Cerebellar cortex (tissue), 1 donor: ENCODE measurements at regions not wholly inside any gene's neighbourhood (a gene's known extent, or its start where the extent isn't known, plus 50 kb on each side); places are given as distances from the start of the nearest gene placed in this dataset.

Source experiments
- DNase-seq: peaks from one replicate; pipeline ENCODE4 v3.0.0-alpha.2; 2015; ENCODE audit warnings: low spot score

DNA sequence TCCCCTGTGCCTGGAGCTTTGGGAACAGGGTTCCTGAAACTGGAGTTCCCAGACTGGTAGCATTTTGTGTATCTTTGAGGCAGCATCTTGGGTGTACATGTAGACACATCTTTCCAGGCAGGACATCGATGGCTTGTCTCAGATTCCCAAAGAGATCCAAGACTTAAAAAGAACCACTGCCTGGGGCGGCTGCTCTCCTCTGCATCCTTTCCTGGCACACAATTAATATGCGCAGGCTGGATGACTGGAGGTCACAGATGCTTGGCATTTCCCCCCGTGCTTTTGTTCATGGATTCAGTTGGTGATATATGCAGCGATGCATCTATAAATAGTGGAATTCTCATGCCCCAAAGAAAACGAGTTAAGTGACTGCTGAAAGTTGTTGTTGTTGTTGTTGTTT lies 80.5 kb downstream of the CLDN34 start:
- DNase-seq: no peak

DNA sequence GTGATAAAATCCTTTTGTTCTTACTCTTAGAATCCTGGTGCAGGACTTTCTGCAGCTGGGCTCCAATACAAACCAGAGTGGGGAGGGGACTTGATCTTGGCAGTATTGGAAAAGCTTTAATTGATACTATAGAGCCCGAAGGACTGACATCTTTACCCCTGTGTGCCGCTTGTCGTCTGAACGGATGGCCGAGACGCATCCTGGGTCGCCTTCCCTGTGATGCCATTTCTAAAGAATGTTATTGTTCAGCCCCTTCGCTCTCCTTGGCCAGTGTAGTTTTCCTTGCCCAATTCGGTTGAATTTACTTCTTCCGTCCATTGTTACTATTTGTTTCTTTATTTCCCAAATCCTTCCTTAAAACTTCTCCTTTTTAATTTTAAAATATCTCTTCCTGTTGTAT lies 80.9 kb downstream of the CLDN34 start:
- no peak for DNase-seq

DNA sequence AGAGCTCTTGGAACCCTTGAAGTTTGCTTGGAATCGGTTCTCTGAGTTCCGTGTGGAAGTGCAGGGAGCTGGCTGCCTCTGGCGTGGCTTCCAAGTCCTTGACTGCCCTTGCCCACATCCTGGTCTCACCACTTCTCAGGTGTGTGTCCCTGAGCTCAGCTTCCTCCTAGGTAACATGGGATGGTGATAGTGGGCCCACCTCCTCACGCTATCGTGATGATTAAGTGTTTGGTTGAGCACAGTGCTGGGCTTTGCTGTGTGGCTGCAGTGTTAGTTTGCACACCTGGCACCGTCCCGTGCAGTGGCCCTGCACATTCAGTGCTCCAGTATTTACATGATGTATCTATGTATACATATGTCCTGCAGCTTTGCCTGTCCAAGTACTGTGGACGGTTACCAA lies 81.5 kb downstream of the CLDN34 start:
- DNase-seq: no peak

DNA sequence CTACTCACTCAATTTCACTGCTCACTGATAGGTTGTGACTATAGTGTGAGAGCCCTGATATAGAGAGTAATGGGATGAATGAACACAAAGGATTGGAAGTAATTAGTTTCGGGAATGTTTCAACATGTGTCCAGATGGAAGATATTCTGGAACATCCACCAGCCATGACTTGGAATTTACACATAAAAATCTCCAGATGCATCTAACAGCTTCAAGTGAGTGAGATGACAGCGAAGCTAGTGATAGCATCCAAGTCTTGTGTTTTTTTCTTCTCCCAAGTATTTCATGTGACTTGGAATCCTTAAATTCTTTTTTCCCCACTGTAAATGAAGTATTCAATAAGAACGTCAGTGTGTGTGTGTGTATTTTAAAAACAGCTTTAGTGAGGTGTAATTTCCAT lies 82.1 kb downstream of the CLDN34 start:
- no peak for DNase-seq

DNA sequence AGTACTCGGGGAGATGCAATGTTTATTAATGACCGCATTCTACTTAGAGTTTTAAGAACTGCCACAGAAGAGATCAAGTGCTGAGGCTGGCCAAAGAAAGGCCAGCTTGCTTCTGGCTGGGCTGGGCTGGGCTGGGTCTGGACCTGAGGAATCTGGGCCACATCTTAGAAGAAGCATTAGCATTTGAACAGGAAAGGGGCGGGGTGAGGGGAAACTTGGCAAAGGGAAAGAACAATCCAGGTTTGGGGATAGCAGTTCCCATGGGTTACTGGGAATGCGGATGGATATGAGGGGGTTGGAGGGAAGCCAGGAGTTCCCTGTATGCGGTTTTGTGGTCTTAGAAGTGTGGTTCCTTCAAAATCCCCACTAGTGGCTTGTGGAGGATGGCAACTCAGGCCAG lies 83.3 kb downstream of the CLDN34 start:
- no peak for DNase-seq

DNA sequence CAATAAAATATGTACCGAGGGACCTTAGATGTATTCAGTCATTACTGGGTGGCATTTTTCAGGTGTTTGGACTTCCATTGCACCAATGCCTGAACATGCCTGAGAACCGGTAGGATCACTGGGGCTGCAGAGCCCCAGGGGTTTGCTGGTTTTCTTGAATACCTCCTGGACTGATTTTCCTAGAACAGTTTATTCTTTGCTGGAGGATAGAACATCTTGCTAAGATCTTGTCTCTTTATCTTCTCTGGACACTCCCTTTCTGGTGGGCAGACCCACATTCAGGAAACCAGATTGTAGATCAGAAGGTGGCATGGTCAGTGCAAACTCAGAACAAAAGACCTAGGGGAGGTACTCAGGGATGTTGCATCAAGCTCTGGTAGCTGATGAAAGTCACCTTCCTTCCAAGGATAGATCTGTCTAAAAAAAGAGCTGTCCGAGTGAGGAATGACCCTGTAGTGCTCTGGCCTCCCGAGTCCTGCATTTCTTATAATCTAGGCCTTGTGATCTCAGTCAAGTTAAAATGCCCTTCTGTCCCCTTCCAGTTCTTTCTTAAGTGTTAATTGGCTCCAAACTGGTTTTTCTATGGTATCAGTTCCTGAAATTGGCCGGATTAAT lies 84.8 kb downstream of the CLDN34 start:
- no peak for DNase-seq

DNA sequence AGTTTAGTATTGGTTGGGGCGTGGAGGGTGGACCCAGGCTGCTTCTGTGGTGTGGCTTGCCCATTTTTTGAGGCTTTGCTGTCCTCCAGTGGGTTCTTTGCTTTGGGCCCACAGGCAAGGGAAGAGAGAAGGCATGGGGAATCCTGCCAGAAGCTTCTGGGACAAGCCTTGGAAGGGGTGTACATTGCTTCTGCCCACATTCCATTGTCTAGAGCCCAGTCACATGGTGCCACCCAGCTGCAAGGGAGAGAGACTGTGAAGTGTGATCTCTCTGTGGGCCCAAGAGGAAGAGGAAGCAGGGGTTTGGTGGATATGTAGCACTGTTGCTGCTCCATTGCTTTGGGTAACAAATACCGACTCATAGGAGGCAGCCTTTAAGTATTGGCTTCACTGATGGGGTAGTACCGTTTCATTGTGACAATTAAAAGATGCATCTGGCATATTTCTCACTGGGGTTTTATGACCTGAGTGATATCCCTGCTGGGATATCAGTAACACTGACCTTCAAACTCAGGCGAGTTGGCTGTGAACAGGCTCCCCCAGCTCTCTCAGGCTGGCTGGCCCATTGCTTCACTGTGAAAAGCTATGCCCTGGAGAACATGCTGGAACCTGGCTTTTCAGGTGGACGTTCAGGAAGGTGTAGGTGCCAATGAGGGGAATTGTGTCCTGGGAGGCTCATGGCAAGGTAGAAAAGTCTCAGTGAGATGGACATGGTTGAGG lies 85.9 kb downstream of the CLDN34 start:
- no peak for DNase-seq

DNA sequence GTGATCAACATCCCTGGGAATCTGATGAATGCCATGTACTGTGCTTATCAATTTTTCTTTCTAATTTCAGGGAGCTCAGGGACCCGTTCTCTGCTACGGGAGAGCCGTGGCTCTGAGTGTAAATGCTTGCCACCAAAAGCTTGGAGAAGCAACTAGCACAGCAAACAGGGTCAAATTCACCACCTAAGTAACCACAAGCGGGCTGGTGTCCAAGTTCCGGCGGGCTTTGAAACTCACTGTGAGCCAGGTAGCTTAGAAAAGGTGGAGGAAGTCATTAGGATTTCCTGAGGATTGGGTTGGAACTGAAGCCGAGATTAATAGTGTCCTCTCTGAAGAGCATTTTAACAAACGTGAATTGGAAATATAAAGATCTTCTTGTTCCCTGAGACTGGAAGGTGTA lies 87.2 kb downstream of the CLDN34 start:
- no peak for DNase-seq

DNA sequence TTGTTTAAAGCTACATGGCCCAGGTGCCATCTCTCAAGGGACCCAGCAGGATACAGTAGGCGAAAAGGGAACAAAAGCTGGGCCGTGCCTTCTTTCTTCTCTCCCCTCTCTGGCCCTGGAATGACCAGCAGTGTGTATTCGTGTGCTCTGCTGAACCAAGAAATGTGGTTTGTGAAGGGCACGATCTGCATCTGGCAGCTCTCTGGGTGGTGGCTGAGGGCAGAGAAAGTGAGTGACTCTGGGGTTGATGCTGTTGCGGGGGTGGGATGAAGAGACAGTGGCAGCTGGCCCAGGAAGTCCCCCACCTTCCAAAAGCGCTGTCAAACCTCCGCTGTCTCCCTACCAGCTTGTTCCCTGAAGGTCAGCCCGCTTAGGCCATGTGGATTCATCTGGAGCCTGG lies 88.3 kb downstream of the CLDN34 start:
- no peak for DNase-seq

DNA sequence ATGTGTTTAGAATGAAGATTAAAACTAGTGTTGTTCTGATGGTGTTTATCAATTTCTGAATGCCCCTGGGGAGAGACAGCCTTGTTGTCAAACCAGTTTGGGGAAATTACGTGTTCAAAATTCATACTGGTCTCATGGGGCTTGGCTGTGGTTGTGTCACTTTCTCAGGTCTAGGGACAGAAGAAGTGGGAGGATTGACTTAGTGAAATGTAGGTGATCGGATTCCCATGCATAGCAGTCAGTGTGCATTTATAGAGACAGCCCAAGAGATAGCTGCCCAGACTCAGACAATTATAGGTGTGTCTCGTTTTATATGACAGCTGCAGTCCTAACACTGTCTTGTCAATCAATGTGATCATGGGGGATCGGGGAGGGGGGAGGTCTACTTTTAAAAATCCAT lies 94.4 kb upstream of the CLCN4 start:
- no peak for DNase-seq

DNA sequence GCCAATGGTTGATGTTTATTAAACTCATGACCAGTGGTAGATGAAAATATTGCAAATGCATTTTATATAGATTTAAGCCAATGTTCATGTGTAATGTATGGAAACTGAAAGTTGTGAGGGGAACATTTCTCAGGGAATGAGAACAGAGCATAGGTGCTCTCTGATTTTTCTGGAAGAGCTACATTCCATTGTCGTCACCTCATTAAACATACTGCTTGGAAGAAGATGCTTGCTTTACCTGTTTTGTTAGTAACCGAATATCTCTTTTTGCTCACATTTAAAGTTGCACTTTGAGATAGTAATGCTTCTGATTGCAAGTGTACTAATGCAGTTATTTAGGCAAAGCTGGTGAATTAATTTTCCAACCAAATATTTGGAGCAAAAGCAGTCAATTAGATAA lies 93.8 kb upstream of the CLCN4 start:
- no peak for DNase-seq

DNA sequence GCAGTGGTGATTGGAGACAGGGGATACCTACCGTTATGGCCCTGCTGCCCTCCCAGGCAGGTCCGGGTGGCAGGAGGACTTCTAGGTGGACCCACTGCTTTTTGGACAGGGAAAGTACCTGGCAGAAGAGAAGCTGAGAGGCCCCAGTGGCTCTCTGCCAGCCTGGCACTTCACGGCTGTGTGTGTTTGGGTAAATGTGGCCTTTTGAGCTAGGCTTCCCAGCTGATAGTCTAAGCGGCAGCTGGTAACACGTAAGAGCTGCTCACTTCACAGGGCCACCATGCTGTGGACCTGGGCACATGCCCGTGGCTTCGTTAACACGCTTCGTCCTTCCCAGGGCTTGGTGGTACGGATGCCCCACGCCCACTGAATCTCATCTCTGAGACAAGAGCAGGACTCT lies 92.0 kb upstream of the CLCN4 start:
- DNase-seq: peak; percentile 41

DNA sequence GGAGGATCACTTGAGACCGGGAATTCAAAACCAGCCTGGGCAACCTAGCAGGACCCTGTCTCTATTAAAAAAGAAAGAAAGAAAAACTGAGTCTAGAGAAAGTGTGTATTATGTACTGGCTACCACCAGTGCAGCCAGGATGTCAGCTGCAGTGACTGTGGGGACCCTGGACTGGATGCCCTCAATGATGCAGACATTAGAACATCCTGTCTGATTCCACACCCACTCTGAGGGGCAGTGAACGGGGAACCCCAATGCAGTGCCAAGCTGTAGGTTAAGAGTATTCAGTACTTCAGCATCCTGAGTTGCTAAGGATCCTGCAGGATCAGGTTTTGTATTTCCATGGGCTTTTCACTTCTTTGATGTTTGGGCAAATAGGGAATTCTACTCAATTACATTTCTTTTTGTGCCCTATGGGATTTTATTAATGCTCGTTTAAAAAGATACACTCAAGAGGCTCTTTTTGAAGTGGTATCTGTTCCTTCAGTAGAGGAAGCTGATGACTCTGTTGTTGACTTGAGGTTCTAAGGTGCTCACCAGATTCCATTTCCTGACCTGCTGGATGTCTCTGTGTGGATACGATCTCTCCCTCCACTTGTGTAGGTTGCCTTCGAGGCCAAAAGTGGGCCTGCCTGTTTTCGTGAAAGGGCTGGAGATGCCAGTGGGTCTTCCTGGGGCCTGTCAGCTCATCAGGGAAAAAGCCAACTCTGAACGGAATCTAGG lies 85.9 kb upstream of the CLCN4 start:
- DNase-seq: no peak

DNA sequence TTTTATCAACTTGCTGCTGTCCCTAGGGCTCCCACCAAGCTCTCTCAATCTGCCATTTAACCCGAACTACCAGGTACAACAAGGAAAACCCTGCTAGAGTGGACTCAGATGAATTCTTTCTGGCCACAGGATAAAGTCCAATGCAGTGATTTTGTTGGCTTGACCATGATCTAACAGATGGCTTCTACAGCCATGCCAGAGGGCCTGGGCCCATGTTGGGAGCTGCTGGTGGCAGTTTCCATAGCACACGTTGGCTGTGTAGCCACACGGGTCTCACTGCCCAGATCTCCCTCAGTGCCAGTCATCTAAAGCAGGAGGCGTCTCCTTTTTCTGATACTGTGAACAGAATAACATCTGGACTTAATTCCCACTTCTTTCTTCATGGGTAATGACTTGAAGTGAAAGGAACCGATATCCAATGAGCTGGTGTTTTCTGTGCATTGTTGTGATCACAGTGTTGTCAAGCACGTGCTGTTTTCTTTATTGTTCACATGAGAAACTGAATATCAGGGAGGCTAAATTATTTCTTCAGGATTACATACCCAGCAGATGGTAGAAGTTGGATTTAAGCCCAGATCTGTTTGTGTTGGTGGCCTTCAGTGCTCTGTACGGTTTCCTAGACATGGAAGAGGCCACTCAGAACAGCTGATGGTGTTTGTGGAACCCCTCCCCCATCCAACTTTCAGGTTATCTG lies 85.2 kb upstream of the CLCN4 start:
- peak; percentile 86 for DNase-seq

DNA sequence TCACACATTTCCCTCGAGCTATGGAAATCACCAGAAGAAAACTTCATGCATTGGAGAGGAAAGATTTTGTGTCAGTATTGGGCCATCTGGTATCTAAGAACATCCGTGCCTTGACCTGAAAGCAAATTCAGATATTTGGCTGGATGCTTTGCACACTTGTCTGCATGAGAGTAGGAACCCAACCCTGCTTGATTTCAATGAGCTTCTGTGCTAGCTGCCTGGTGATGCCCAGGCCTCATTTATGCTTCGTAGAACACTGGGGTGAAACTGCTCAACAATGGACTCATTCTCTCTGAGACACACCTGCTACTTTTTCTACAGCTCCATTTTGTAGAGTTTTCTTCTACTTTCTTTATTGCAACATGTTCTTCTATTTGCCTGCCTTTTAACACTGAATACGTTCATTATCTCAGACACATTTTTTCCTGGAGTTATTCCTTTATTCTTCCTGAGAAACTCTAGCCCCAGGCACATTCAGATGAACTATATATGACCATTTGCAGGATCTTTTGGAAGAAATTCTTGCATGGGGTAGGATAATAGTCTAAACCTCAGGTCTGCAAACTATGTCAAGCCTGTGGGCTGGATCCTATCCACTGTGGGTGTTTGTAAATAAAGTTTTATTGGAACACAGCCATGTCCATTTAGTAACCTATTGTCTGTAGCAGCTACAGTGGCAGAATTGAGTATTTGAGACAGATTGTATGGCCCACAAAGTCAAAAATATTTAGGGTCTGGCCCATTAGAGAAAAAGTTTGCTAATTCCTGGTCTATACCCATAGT lies 83.8 kb upstream of the CLCN4 start:
- DNase-seq: peak; percentile 66

DNA sequence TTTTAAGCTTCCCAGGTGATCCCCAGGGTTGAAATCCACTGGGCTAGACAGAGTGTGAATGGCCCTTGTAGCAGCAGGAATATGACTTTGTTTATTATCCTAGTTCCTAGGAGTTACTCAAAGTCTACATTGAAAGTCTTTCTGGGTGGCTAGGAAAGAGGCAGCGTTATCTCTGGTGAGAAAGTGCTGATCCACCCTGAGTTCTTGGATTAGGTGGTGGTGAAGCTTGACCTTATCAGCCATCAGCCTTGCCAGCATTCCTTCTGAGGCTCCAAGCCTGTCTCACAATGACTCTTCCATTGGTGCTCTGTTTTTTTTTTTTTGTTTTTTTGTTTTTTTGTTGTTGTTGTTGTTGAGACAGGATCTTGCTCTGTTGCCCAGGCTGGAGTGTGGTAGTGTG lies 83.1 kb upstream of the CLCN4 start:
- DNase-seq: no peak

DNA sequence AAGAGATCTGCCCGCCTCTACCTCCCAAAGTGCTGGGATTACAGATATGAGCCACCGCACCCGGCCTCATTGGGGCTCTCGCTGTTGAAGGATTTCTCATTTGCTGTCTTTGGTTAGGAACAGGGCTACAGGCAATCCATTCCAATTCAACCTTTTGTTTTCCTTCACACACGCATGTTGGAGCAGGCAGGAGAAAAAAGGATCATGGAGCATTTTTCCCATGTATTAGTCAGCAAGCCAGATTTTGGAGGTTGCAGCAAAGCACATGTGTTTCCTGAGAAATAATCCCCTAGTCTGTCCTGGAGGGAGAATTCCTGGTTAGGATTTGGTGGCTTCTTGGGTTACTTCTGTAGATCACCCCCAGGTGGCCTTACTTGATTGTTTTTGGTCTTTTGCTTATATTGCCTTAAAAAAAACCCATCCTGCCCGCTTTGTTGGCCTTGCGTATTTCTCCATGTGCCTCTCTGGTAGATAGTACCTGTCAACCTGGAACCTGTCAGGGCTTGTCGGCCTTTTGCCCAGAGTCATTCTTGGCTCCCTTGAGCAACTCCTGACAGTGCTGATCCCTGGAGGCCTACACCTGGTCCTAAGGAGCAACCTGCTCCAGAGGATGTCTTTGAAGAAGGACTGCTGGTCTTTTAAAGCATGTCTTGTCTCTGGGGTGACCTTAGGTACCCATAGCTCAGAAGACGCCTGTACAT lies 82.4 kb upstream of the CLCN4 start:
- DNase-seq: no peak

DNA sequence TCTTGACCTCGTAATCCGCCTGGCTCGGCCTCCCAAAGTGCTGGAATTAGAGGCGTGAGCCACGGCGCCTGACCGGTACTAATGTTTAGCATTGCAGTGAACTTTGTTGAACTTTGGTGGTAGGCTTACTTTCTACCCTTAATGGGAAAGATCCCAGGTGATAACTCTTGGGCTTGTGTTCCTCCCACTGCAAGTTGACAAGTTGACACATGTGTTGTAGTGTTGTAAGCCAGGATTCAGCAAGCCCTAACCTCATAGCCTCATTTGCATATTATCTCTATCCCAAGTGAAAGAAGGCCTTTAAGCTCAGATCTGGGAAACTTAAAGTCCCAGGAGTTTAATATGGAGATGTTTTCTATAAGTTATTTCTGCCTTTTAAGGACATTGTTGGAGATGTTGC lies 80.0 kb upstream of the CLCN4 start:
- DNase-seq: no peak

DNA sequence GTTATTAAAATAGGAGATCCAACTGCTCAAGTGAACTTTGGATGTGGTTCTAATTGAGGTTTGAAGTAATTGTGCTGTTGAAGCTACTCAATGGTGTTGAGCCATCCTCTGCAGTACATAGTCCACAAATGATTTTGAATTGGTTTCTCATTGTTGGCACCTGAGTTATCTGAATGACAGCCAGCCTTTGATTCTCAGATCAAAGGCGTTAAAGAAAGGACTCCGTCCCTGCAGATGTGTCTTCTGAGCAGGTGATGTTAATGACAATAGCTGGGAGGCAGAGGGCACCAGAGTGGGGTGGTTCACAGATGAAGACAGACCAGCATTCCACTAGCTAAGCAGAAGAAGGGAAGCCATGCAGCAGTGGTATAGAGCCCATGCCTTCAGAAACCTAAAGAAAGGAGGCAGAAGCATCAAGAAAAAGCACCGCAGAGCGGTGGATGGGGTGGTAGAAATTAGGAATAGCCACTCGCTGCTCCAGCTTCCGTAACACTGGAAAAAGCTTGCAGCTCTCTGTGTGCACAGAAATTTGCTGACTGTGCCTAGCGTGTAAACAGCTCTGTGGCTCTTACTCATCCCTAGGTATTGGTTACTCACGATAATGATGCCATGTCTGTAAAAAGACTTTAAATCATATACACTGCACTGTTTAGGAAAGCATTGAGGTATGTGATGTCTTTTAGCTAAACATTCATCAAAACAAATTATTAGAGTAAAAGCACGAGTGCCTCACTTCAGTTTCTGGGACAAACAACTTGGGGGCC lies 79.2 kb upstream of the CLCN4 start:
- no peak for DNase-seq

DNA sequence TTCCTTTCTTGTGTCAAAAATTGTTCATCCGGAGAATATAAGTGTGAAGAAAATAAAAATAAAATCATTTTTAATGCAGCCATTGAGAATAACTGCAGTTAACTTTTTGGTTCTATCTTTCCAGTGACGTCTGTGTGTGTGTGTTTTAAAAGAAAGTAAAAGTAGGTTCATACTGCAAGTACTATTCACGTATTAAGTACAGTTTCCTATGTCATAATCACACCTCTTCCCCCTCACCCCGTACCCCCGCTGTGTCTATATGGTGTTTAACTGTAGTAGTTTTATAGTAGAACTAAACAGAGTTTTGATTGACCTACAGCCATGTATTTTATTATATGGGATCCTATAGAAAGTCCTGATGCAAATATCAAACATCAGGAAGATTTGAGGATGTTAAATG lies 78.5 kb upstream of the CLCN4 start:
- DNase-seq: no peak

DNA sequence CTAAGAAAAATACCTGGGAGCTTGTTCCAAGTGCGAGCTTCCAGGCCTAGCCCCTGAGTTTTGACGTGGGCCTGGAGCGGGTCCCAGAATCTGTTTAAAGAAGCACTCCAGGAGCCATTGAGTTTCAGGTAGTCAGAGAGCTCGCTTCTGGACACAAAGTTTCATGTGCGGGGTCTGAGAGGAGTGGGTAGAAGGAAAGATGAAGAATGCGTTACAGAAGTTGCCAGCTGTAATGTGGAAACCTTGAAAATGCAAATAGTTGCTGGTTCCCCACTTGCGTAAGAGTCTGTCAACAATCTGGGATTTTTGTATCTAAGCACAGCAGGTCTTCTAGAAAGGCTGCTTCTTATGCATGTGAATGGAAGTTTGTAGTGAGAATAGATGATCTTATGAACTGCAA lies 77.5 kb upstream of the CLCN4 start:
- no peak for DNase-seq
